Endothelial cell of umbilical vein (primary cell): ENCODE measurements at regions not wholly inside any gene's neighbourhood (a gene's known extent, or its start where the extent isn't known, plus 50 kb on each side); places are given as distances from the start of the nearest gene placed in this dataset.

Experiments used
- BruUV-seq: library from RNA; stranded (reverse); fragments of 400-500 nt; replicated peaks from 2 replicates; lab custom pipeline; 2021; lab: Mats Ljungman, UMichigan
- CTCF ChIA-PET: fragments of 300-600, 350-600 bp; sonication (Branson Sonifier 250); formaldehyde crosslinking; loops from one replicate; lab custom pipeline; 2021; ENCODE audit warnings: antibody characterized with exemption, inconsistent platforms; lab: Charles Lee
- POLR2A ChIA-PET: fragments of 300-600, 350-600 bp; sonication (Branson Sonifier 250); formaldehyde crosslinking; loops from one replicate; lab custom pipeline; 2021; ENCODE audit warnings: antibody characterized with exemption, inconsistent platforms; lab: Charles Lee
- DNase-seq: peaks from one replicate; pipeline ENCODE4 v3.0.0-alpha.2; 2011; ENCODE audit warnings: low read depth, low spot score
- FAIRE-seq: peaks from 2 replicates; lab custom pipeline; 2011; peaks lifted over from hg19 to GRCh38; lab: Jason Lieb, UNC
- H2AFZ ChIP-seq: 2 replicates; pipeline ENCODE4 v1.6.0; 2012; ENCODE audit warnings: low read depth, low read length, control low read depth, inconsistent platforms
- H3K27ac ChIP-seq: 2 replicates; pipeline ENCODE4 v1.5.1; 2011; ENCODE audit warnings: low read depth, mild to moderate bottlenecking, control low read depth, low read length, moderate library complexity; ENCODE audit not compliant: insufficient read depth
- H3K27me3 ChIP-seq, 2 experiments: 2 replicates each; pipeline versions ENCODE4 v1.6.0 to v1.6.1; 2011; ENCODE audit warnings: low read length in 2 of 2, mixed read lengths in 1 of 2; ENCODE audit not compliant: control insufficient read depth in 2 of 2, insufficient read depth in 2 of 2
- H3K36me3 ChIP-seq, 2 experiments: 2 replicates in 1 of 2; 3 replicates in 1 of 2; pipeline ENCODE4 v1.5.1; 2011; ENCODE audit warnings: low read length in 2 of 2, mild to moderate bottlenecking in 1 of 2, moderate library complexity in 1 of 2; ENCODE audit not compliant: control insufficient read depth in 2 of 2, insufficient read depth in 2 of 2; ENCODE audit errors: extremely low read depth in 1 of 2
- H3K4me1 ChIP-seq: 3 replicates; pipeline ENCODE4 v1.5.1; 2011; ENCODE audit warnings: mild to moderate bottlenecking, low read length; ENCODE audit not compliant: control insufficient read depth, insufficient read depth; ENCODE audit errors: extremely low read depth
- H3K4me2 ChIP-seq: 2 replicates; pipeline ENCODE4 v1.6.1; 2011; ENCODE audit warnings: low read length, control low read depth, mixed read lengths; ENCODE audit not compliant: insufficient read depth
- H3K4me3 ChIP-seq, 3 experiments: fragments of 200-600 bp in 1 of 3; sonication (generic), shearing (Covaris generic) in 1 of 3; replicated peaks in 1 of 3; 2 replicates each; pipeline ENCODE4 v1.5.1; 2011 to 2016; ENCODE audit warnings: control low read depth in 3 of 3, low read length in 3 of 3, mild to moderate bottlenecking in 2 of 3, inconsistent platforms in 1 of 3, low read depth in 1 of 3, moderate library complexity in 1 of 3; ENCODE audit not compliant: insufficient read depth in 1 of 3
- H3K79me2 ChIP-seq: 2 replicates; pipeline ENCODE4 v1.6.0; 2012; ENCODE audit warnings: low read length, inconsistent platforms; ENCODE audit not compliant: control insufficient read depth, insufficient read depth
- H3K9ac ChIP-seq: replicated peaks from 2 replicates; pipeline ENCODE3; 2011; ENCODE audit warnings: low read length, control low read depth; ENCODE audit not compliant: insufficient read depth; ENCODE audit errors: extremely low read depth
- H3K9me1 ChIP-seq: replicated peaks from 3 replicates; pipeline ENCODE4 v1.6.0; 2011; ENCODE audit warnings: mild to moderate bottlenecking, low read length; ENCODE audit not compliant: control insufficient read depth, insufficient read depth; ENCODE audit errors: extremely low read depth
- H3K9me3 ChIP-seq: replicated peaks from 2 replicates; pipeline ENCODE4 v1.5.1; 2012; ENCODE audit warnings: low read length, inconsistent platforms; ENCODE audit not compliant: control insufficient read depth, insufficient read depth
- H4K20me1 ChIP-seq: replicated peaks from 2 replicates; pipeline ENCODE3; 2011; ENCODE audit warnings: mild to moderate bottlenecking, low read length; ENCODE audit not compliant: control insufficient read depth, insufficient read depth; ENCODE audit errors: extremely low read depth
- CTCF ChIP-seq, 2 donors: IDR thresholded peaks; 1 replicate in 1 of 2; 2 replicates in 1 of 2; pipeline ENCODE4 v1.5.1; 2011; ENCODE audit warnings: low read length in 2 of 2, mild to moderate bottlenecking in 2 of 2, moderate library complexity in 2 of 2, control low read depth in 1 of 2, inconsistent platforms in 1 of 2, low read depth in 1 of 2; ENCODE audit not compliant: insufficient read depth in 1 of 2; ENCODE audit errors: extremely low read depth in 1 of 2
- EZH2 ChIP-seq: IDR thresholded peaks from 2 replicates; pipeline ENCODE4 v1.6.1; 2012; ENCODE audit warnings: borderline replicate concordance, low read depth, mild to moderate bottlenecking, moderate library complexity, low read length, inconsistent platforms; ENCODE audit not compliant: severe bottlenecking
- FOS ChIP-seq: IDR thresholded peaks from 2 replicates; pipeline ENCODE4 v1.6.1; 2011; ENCODE audit warnings: mild to moderate bottlenecking, low read length, moderate library complexity, borderline replicate concordance; ENCODE audit not compliant: insufficient read depth
- GATA2 ChIP-seq: IDR thresholded peaks from 2 replicates; pipeline ENCODE4 v1.7.0; 2011; ENCODE audit warnings: low read depth, mild to moderate bottlenecking, moderate library complexity, mixed read lengths, low read length; ENCODE audit not compliant: insufficient read length, insufficient read depth
- MYC ChIP-seq: IDR thresholded peaks from one replicate; pipeline ENCODE4 v1.6.1; 2011; ENCODE audit warnings: mild to moderate bottlenecking, low read depth, low read length
- POLR2A ChIP-seq: IDR thresholded peaks from 2 replicates; pipeline ENCODE4 v1.6.1; 2012; ENCODE audit warnings: low read depth, mild to moderate bottlenecking, control low read depth, low read length
- POLR2AphosphoS5 ChIP-seq: IDR thresholded peaks from 2 replicates; pipeline ENCODE4 v1.6.1; 2012; ENCODE audit warnings: low read depth, mild to moderate bottlenecking, control low read depth, low read length, moderate library complexity; ENCODE audit not compliant: insufficient read depth
- dilution Hi-C: fragments of 300-500 bp; cut with MboI; formaldehyde crosslinking; loops from one replicate; pipeline ENCODE4 v1.15.0; 2019; ENCODE audit warnings: low sequenced_read_pairs; ENCODE audit not compliant: extremely low pct_ligation_motif_present
- intact Hi-C: fragments of 100-400 bp; cut with micrococcal nuclease; formaldehyde crosslinking; loops from one replicate; pipeline ENCODE4 v1.10.0; 2022

- H3K27me3 ChIP-seq: no peaks in the 10 kb centered on the region
- H3K4me3 ChIP-seq: no peak overlapping the region
- H2AFZ ChIP-seq: no peak overlapping the region
- H3K4me2 ChIP-seq: no peak overlapping the region
- ChIA-PET CTCF (no interaction called here), POLR2A (no interaction called here)
- no peaks in the 10 kb centered on the region for H3K36me3 ChIP-seq
- intact Hi-C loops: no loop called here
- no peak overlapping the region for H3K27ac ChIP-seq
- H3K9me1 ChIP-seq: no peaks in the 10 kb centered on the region
- FAIRE-seq: no peak
- no peaks in the 10 kb centered on the region for H3K79me2 ChIP-seq
- dilution Hi-C loops: no loop called here
- no peaks in the 10 kb centered on the region for H4K20me1 ChIP-seq
- H3K9me3 ChIP-seq: no peaks in the 10 kb centered on the region
- H3K4me1 ChIP-seq: peaks cover 10% of the 10 kb centered on the region
- no peak overlapping the region for H3K9ac ChIP-seq
- BruUV-seq: no TSS peak
- no peak for DNase-seq
- TF ChIP-seq POLR2A (no peak), MYC (no peak), FOS (no peak)
Measured at GRCh38 chr3:94429517-94429916, 366.7 kb downstream of the NSUN3 start.

- Histone ChIP-seq H4K20me1 (no peaks in the 10 kb centered on the region), H2AFZ (no peak overlapping the region), H3K27me3 (no peaks in the 10 kb centered on the region), H3K4me3 (no peak overlapping the region), H3K4me2 (no peak overlapping the region), H3K9me3 (no peaks in the 10 kb centered on the region), H3K9me1 (no peaks in the 10 kb centered on the region), H3K9ac (no peak overlapping the region), H3K27ac (no peak overlapping the region), H3K4me1 (peaks cover 10% of the 10 kb centered on the region), H3K79me2 (no peaks in the 10 kb centered on the region), H3K36me3 (no peaks in the 10 kb centered on the region)
- intact Hi-C loops: no loop called here
- dilution Hi-C loops: no loop called here
- FAIRE-seq: no peak
- TF ChIP-seq POLR2AphosphoS5 (no peak), POLR2A (no peak), GATA2 (no peak), FOS (no peak), MYC (no peak), EZH2 (no peak), CTCF (IDR thresholded peaks at IDR 0.05; ENCODE audit: extremely low read depth in 1 of 2, insufficient read depth in 1 of 2, low read depth in 1 of 2, low read length in 2 of 2) (no peak)
- ChIA-PET CTCF (no interaction called here), POLR2A (no interaction called here)
- no TSS peak for BruUV-seq
- DNase-seq: no peak
Measured at GRCh38 chr3:94431876-94432570, 369.2 kb downstream of the NSUN3 start.
